Mucosa of rectum (tissue), 2 donors: ENCODE measurements at regions not wholly inside any gene's neighbourhood (a gene's known extent, or its start where the extent isn't known, plus 50 kb on each side); places are given as distances from the start of the nearest gene placed in this dataset.

ENCODE experiments used
- H3K27ac ChIP-seq, 2 donors: one replicate each; pipeline ENCODE4 v1.7.0; 2013; ENCODE audit warnings: inconsistent platforms in 2 of 2, low read depth in 2 of 2, low read length in 2 of 2
- H3K27me3 ChIP-seq, 2 donors: one replicate each; pipeline ENCODE4 v1.7.0; 2013; ENCODE audit warnings: low read length in 2 of 2; ENCODE audit not compliant: control insufficient read depth in 2 of 2, insufficient read depth in 2 of 2
- H3K36me3 ChIP-seq, 2 donors: one replicate each; pipeline ENCODE4 v1.7.0; 2013; ENCODE audit warnings: low read length in 2 of 2; ENCODE audit not compliant: control insufficient read depth in 2 of 2, insufficient read depth in 2 of 2
- H3K4me1 ChIP-seq, 2 donors: one replicate each; pipeline ENCODE4 v1.7.0; 2013; ENCODE audit warnings: low read length in 2 of 2, mild to moderate bottlenecking in 1 of 2; ENCODE audit not compliant: control insufficient read depth in 2 of 2, insufficient read depth in 2 of 2
- H3K4me3 ChIP-seq, 2 donors: one replicate each; pipeline ENCODE4 v1.7.0; 2013; ENCODE audit warnings: low read length in 2 of 2
- H3K9ac ChIP-seq, 2 donors: one replicate each; pipeline ENCODE4 v1.7.0; 2013; ENCODE audit warnings: low read length in 2 of 2, low read depth in 1 of 2, mild to moderate bottlenecking in 1 of 2
- H3K9me3 ChIP-seq, 2 donors: one replicate each; pipeline ENCODE4 v1.7.0; 2013; ENCODE audit warnings: low read length in 2 of 2; ENCODE audit not compliant: control insufficient read depth in 2 of 2
- donor health status: healthy.
- donor health status: Normal muscosa, but diverticular disease.

GRCh38 chr5:125037530-125037929, 291.1 kb upstream of the ZNF608 start:
- H3K4me1 ChIP-seq, result no peaks in the 10 kb centered on the region
- H3K27ac ChIP-seq, result no peak overlapping the region
- H3K36me3 ChIP-seq, result no peaks in the 10 kb centered on the region
- H3K4me3 ChIP-seq, result no peak overlapping the region
- H3K27me3 ChIP-seq, result no peaks in the 10 kb centered on the region
- H3K9ac ChIP-seq, result no peak overlapping the region
- no peaks in the 10 kb centered on the region for H3K9me3 ChIP-seq

GRCh38 chr5:125038477-125038876, 292.0 kb upstream of the ZNF608 start:
- Histone ChIP-seq H3K27me3 (no peaks in the 10 kb centered on the region), H3K9ac (no peak overlapping the region), H3K27ac (no peak overlapping the region), H3K4me3 (no peak overlapping the region), H3K4me1 (no peaks in the 10 kb centered on the region), H3K9me3 (no peaks in the 10 kb centered on the region), H3K36me3 (no peaks in the 10 kb centered on the region)

DNA sequence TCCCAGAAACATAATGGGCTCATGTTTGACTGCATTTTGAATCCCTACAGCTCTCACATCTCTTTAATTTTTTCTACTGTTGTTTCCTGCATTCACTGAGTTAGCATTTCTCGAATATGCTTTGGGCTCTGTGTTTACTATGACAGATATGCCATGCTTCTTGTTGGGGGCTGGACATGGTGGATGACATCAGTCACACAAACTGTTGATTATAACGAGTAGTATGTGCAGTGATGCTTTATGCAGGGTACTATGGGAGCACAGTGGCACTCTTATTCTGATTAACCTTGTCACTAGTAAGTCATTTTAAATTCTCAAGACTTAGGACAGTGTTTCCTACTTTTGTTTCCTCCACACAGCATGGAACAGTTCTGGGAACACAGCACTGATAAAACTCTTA, 295.4 kb upstream of the ZNF608 start:
- Histone ChIP-seq H3K9ac (no peak overlapping the region), H3K27ac (no peak overlapping the region), H3K9me3 (no peaks in the 10 kb centered on the region), H3K36me3 (no peaks in the 10 kb centered on the region), H3K4me3 (no peak overlapping the region), H3K27me3 (no peaks in the 10 kb centered on the region), H3K4me1 (no peaks in the 10 kb centered on the region)

DNA sequence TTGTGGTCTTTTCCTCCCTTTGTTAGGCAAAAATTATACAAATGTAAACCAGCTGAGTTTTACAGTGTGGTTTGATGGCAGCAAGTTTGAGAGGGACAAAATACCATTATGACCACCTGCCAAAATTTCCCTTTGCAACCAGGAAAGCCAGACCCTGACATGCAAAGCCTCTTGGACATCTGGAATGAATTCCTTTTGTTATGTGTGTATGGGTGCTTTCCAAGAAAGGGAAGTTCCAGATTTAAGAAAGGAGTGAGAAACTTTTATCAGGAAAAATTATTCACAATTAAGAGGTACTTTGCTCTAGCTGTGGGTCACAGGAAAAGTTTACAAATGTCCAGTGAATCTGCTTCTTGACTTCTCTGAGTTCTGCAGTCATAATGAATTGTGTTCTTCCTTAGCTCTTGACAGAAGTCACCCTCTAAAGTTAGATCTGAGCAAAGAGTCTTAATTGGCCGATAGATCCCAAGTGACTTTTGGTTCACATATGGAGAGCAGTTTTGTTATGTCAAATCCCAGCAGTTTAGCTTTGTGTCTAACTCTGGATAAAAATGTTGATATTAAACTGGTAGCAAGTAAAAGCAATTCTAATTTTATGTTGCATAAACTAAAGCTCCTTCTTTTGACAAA, 295.9 kb upstream of the ZNF608 start:
- H3K4me1 ChIP-seq, result no peaks in the 10 kb centered on the region

GRCh38 chr5:125043781-125044391, 297.4 kb upstream of the ZNF608 start:
- no peak overlapping the region for H3K27ac ChIP-seq
- no peak overlapping the region for H3K9ac ChIP-seq
- no peaks in the 10 kb centered on the region for H3K4me1 ChIP-seq
- H3K27me3 ChIP-seq, result no peaks in the 10 kb centered on the region
- H3K4me3 ChIP-seq, result no peak overlapping the region
- H3K9me3 ChIP-seq, result no peaks in the 10 kb centered on the region
- H3K36me3 ChIP-seq, result no peaks in the 10 kb centered on the region

More for the DNA sequence above, 295.9 kb upstream of the ZNF608 start:
- Histone ChIP-seq H3K36me3 (no peaks in the 10 kb centered on the region), H3K9ac (no peak overlapping the region), H3K9me3 (no peaks in the 10 kb centered on the region), H3K27me3 (no peaks in the 10 kb centered on the region), H3K27ac (no peak overlapping the region), H3K4me3 (no peak overlapping the region)

- Histone ChIP-seq H3K4me3 (no peak overlapping the region), H3K36me3 (no peaks in the 10 kb centered on the region), H3K9me3 (no peaks in the 10 kb centered on the region), H3K27me3 (no peaks in the 10 kb centered on the region), H3K4me1 (no peaks in the 10 kb centered on the region), H3K9ac (no peak overlapping the region), H3K27ac (no peak overlapping the region)
Measured at GRCh38 chr5:125044491-125045282, 298.2 kb upstream of the ZNF608 start.

- Histone ChIP-seq H3K36me3 (no peaks in the 10 kb centered on the region), H3K4me1 (no peaks in the 10 kb centered on the region), H3K4me3 (no peak overlapping the region), H3K27me3 (no peaks in the 10 kb centered on the region), H3K27ac (no peak overlapping the region), H3K9ac (no peak overlapping the region), H3K9me3 (no peaks in the 10 kb centered on the region)
Measured at GRCh38 chr5:125045646-125046045, 299.2 kb upstream of the ZNF608 start.

- Histone ChIP-seq H3K36me3 (no peaks in the 10 kb centered on the region), H3K4me1 (no peaks in the 10 kb centered on the region), H3K9me3 (no peaks in the 10 kb centered on the region), H3K27ac (no peak overlapping the region), H3K27me3 (no peaks in the 10 kb centered on the region), H3K4me3 (no peak overlapping the region), H3K9ac (no peak overlapping the region)
Measured at GRCh38 chr5:125046838-125047237, 300.4 kb upstream of the ZNF608 start.

DNA sequence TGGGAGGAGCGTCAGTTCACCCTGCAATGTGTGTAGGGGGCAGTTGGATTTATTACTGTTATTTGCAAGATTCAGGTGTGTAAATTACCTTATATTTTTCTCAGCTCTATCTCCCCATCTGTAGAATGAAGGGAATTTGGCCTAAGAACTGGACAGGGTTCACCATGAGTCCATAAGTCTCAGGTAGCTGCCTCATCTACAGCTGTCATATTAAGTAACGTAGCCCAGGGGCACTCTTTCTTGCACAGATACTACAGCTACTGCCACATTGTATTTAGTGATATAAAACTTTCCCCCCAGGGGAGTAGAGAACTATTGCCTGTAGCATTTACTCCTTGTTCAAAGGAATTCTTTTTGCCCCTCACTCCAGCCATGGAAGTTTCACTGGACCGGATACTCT, 301.4 kb upstream of the ZNF608 start:
- Histone ChIP-seq H3K27me3 (no peaks in the 10 kb centered on the region), H3K36me3 (no peaks in the 10 kb centered on the region), H3K4me3 (no peak overlapping the region), H3K9me3 (no peaks in the 10 kb centered on the region), H3K4me1 (no peaks in the 10 kb centered on the region), H3K9ac (no peak overlapping the region), H3K27ac (no peak overlapping the region)
